H1 (cell line): ENCODE measurements at regions not wholly inside any gene's neighbourhood (a gene's known extent, or its start where the extent isn't known, plus 50 kb on each side); places are given as distances from the start of the nearest gene placed in this dataset.

Experiments
- CHD2 ChIP-seq: IDR thresholded peaks from 2 replicates; pipeline ENCODE4 v1.6.1; 2012; ENCODE audit warnings: low read length, improper control_type of control experiment
- CHD7 ChIP-seq: fragments of 300-600 bp; sonication (generic); IDR thresholded peaks from 2 replicates; pipeline ENCODE4 v1.7.1; 2012; ENCODE audit warnings: low read length, moderate library complexity, mild to moderate bottlenecking, inconsistent platforms; ENCODE audit not compliant: insufficient replicate concordance
- EGR1 ChIP-seq: IDR thresholded peaks from 2 replicates; pipeline ENCODE4 v1.6.1; 2011; ENCODE audit warnings: low read depth, low read length, borderline replicate concordance
- HDAC2 ChIP-seq, 2 experiments: fragments of 300-600 bp in 1 of 2; sonication (generic) in 1 of 2; IDR thresholded peaks; 2 replicates each; pipeline ENCODE4 v1.6.1; 2011 to 2012; ENCODE audit warnings: low read depth in 2 of 2, low read length in 2 of 2, mild to moderate bottlenecking in 2 of 2, moderate library complexity in 2 of 2, borderline replicate concordance in 1 of 2, inconsistent platforms in 1 of 2
- RBBP5 ChIP-seq: IDR thresholded peaks from 2 replicates; pipeline ENCODE4 v1.7.1; 2012; ENCODE audit warnings: low read depth, mild to moderate bottlenecking, inconsistent platforms, low read length, moderate library complexity, borderline replicate concordance
- SUZ12 ChIP-seq: fragments of 200-600 bp; sonication (generic); IDR thresholded peaks from 2 replicates; pipeline ENCODE4 v1.6.1; 2012; ENCODE audit warnings: mild to moderate bottlenecking, inconsistent platforms, low read length, moderate library complexity, mixed read lengths

- TF ChIP-seq CHD2 = no peak
- TF ChIP-seq SUZ12 = no peak
- TF ChIP-seq HDAC2 (IDR thresholded peaks at IDR 0.05; ENCODE audit: borderline replicate concordance in 1 of 2, low read depth in 2 of 2, low read length in 2 of 2) = no peak
- no peak for TF ChIP-seq CHD7
- no peak for TF ChIP-seq RBBP5
- TF ChIP-seq EGR1 = no peak
Measured at GRCh38 chr7:13007331-13007730, 319.9 kb downstream of the ARL4A start (continued).
